H1 (cell line): ENCODE measurements at regions not wholly inside any gene's neighbourhood (a gene's known extent, or its start where the extent isn't known, plus 50 kb on each side); places are given as distances from the start of the nearest gene placed in this dataset.

Source experiments
- CTCF ChIP-seq, 3 experiments: IDR thresholded peaks; 1 replicate in 2 of 3; 2 replicates in 1 of 3; pipeline versions ENCODE4 v1.5.1 to v1.6.1; 2011; ENCODE audit warnings: low read length in 3 of 3, mild to moderate bottlenecking in 3 of 3, inconsistent platforms in 2 of 3, low read depth in 1 of 3, moderate library complexity in 1 of 3; ENCODE audit not compliant: insufficient read depth in 1 of 3; ENCODE audit errors: control extremely low read depth in 1 of 3
- EP300 ChIP-seq, 2 experiments: IDR thresholded peaks; 1 replicate in 1 of 2; 2 replicates in 1 of 2; pipeline ENCODE4 v1.6.1; 2011 to 2012; ENCODE audit warnings: low read depth in 2 of 2, low read length in 2 of 2, mild to moderate bottlenecking in 2 of 2, borderline replicate concordance in 1 of 2, inconsistent platforms in 1 of 2, moderate library complexity in 1 of 2
- KDM4A ChIP-seq: IDR thresholded peaks from one replicate; pipeline ENCODE4 v1.7.1; 2012; ENCODE audit warnings: low read depth, mild to moderate bottlenecking, moderate library complexity, low read length, inconsistent platforms; ENCODE audit not compliant: severe bottlenecking
- RXRA ChIP-seq: IDR thresholded peaks from 2 replicates; pipeline ENCODE4 v1.6.1; 2011; ENCODE audit warnings: low read depth, mild to moderate bottlenecking, low read length, moderate library complexity; ENCODE audit not compliant: insufficient read depth

DNA sequence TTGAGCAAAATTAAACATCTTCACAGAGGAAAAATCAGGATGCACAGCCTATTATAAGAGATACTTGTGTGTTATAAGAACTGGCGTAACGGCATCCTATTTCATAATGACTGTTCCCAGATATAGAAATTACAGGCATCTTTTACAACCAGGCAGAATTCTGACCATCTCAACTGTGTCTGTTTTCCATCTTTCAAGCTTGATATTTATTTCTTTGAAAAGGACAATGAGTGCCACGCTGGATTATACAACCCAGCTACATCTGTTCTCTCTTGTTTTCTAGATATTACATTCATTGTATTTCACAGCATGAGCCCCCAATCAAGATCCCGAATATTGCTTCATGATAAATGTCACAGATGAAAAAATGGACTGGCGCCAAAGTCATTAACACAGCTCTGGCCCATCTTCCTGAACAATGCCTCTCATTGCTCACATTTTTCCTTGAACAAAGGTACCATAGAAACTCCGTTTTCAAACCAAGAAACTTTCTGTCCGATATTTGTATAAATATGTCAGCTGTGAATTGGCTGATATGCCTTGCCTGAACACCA is 420.6 kb downstream of the TBL1XR1 start (continued):
- TF ChIP-seq KDM4A (no peak), EP300 (IDR thresholded peaks at IDR 0.05; ENCODE audit: borderline replicate concordance in 1 of 2, low read depth in 2 of 2, low read length in 2 of 2) (no peak), CTCF (IDR thresholded peaks at IDR 0.05; ENCODE audit: control extremely low read depth in 1 of 3, insufficient read depth in 1 of 3, low read depth in 1 of 3, low read length in 3 of 3) (no peak), RXRA (no peak)
